ENCODE measurements at regions not wholly inside any gene's neighbourhood (a gene's known extent, or its start where the extent isn't known, plus 50 kb on each side); places are given as distances from the start of the nearest gene placed in this dataset.
"Not testable (repeated sequence)": the region's sequence is repeated elsewhere in the genome, so short reads cannot be mapped to it uniquely, and the experiment has no call there.

- DNase-seq: not testable (repeated sequence)
Observed at GRCh38 chr9:87049929-87050608, 102.8 kb upstream of the GAS1 start.

GRCh38 chr9:87054999-87055686 is 107.8 kb upstream of the GAS1 start:
- no peak for DNase-seq

DNA sequence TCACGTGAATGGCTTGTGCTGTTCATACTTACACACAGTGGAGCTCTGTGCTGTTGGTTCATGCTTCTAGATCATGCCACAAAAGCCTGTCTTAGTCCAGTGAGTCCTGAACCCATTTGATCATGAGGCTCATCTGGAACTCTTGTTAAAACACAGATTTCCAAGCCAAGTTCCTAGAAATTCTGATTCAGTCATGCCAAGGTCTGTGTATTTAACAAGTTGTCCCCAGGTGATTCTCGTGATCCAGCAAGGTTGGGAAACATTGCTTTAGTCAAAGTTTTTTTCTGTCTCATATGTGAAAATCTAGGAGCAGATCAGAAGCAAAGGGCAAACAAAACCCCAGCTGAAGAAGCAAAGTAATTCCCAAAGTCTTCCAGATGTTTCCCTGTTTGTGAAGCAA is 112.5 kb upstream of the GAS1 start:
- DNase-seq: no peak

DNA sequence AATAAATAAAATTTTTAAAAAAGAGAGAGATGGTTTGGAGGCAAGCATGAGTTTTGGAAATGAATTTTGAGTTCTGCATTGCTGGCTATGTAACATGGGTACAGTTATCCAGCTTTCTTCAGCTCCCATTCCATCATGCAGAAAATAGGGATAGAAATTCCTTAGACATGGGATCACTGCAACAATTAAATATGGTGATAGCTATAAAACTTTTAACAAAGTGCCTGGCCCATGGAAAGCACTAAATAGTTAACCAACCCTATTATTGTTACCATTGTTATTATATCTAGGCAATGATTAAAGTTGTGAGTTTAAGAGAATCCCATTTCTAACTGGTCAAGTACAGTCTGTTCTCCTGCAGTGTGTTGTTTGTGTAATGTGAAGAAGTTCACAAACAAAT is 115.4 kb upstream of the GAS1 start:
- DNase-seq: no peak

DNA sequence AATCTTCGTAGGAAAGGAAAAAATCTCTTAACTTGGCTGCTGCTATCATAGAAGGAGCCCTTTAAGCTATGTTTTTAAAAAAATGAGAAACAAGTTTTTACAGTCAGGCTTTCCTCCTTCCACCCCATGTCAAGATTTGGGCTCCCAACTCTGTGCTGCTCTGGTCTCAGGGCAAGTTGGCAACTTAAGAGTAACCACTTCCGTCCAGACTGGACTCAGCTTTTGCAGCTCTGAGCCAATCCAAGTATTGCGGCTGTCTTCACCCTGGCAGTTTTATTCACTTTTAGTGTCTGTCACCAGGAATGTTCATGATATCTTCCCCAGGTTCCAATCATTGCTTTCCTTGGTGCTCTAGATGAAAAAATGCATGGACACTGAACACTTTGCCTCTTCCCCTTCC is 115.9 kb upstream of the GAS1 start:
- DNase-seq: no peak

DNA sequence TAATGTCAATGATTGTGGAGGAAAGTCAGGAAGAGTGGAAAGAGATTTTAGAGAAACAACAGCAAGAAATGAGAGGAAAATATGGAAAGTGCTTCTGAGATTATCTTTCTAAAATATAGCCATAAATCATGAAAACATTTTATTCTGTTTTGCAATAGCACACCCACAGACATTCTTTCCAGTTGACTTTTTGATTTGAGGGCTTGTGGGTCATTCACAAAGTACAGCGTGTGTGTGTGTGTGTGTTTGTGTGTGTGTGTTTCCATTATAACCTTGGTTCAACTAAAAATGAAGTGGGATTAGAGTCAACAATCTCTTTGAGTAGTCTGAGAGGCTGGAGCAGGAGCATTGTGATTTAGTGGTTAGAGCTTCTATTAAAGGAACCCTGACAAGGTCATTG is 116.6 kb upstream of the GAS1 start:
- DNase-seq: no peak

DNA sequence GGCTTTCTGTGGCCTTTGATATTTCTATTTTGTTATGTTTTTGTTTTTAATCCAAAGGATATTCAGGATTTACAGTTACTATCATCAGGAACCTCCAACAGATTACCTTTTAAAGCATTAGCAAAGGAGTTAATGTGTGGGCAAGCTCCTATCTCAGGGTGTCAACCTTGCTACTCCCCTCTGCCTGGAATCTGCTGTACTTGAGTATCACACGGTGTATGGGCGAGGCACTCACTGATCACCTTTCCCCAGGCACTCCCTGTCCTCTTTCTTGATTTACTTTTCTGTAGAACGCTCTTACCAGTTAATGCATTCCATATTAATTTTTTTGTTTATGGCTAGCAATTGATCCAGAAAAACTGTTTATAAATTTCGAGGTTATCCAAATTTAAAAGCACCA is 117.0 kb upstream of the GAS1 start:
- no peak for DNase-seq

DNA sequence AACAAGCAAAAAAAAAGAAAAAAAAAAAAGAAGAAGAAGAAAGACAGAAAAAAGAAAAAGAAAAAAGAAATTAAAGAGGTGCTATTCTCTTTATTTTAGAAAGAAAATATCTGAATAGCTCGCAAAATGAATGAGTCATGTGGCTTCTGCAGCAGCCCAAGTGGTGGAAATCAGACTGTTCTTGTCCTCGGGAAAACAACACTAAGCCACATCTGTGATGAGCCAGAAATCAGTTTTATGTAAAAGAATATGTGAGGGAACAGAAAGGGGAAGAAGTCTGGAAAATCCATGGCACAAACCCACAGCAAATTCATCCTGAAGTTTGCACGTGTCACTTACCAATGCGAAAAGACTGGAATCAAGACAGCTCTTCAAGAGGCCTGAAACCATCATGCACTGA is 118.7 kb upstream of the GAS1 start:
- no peak for DNase-seq

- DNase-seq: no peak
Observed at GRCh38 chr9:87067426-87067825, 120.1 kb upstream of the GAS1 start.

GRCh38 chr9:87068177-87068840 is 121.0 kb upstream of the GAS1 start:
- no peak for DNase-seq

DNA sequence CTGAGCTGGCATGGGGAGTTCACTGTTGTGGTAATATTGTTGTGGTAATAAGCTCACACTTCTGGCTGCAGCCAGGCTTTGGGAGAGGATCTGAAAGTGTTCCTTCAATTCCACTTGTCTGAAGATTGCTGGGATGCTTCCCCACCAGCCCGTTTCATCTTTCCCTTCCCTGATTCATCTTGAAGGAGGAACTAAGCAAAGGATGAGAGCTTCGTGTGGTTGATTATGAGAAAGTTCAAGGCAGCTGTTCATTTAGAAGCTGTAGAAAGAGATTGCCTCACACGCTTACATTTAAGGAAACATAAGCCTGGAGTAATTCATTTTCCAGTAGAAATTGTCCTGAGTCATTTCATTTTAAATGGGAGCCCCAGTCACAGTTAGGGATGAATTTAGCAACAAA is 122.4 kb upstream of the GAS1 start:
- no peak for DNase-seq

DNA sequence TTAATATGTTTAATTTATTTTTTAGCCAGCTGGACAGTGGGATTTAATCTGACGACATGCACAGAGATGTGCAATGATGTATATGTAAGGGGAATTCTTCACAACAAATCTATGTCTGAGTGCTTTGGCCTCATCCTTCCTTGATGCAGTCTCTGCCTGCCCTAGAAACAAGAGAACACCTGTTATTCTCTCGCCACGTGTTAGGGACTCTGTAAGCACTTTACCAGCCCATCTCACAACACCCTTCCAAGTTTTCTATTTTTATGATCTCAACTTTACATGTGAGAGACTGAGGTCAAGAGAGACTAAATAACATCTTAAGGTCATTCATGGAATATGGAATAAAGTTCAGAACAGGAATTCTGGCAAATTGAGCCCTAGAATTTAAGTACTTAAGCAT is 123.0 kb upstream of the GAS1 start:
- no peak for DNase-seq

GRCh38 chr9:87071473-87071872 is 124.2 kb upstream of the GAS1 start:
- no peak for DNase-seq

GRCh38 chr9:87073692-87074091 is 126.4 kb upstream of the GAS1 start:
- no peak for DNase-seq

GRCh38 chr9:87075537-87075936 is 128.2 kb upstream of the GAS1 start:
- no peak for DNase-seq

GRCh38 chr9:87076825-87077224 is 129.5 kb upstream of the GAS1 start:
- no peak for DNase-seq

DNA sequence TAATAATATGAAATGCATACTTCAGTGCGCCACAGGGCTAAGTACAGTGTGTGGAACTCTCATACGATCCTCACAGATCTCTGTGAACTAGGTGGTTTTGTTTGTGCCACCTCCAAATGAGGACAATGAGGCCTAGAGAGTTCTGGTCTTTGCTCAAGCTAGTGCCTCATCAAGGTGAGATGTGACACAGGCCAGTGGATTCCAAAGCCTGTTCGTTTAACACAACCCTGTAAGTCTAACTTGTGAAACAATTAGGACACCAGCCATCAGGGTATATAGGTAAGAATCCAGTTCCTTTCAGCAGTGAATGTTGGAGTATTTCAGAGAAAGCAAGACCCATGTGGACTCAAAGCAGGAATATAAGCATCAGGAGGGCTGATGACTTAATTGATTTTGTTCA is 130.7 kb upstream of the GAS1 start:
- DNase-seq: no peak

DNA sequence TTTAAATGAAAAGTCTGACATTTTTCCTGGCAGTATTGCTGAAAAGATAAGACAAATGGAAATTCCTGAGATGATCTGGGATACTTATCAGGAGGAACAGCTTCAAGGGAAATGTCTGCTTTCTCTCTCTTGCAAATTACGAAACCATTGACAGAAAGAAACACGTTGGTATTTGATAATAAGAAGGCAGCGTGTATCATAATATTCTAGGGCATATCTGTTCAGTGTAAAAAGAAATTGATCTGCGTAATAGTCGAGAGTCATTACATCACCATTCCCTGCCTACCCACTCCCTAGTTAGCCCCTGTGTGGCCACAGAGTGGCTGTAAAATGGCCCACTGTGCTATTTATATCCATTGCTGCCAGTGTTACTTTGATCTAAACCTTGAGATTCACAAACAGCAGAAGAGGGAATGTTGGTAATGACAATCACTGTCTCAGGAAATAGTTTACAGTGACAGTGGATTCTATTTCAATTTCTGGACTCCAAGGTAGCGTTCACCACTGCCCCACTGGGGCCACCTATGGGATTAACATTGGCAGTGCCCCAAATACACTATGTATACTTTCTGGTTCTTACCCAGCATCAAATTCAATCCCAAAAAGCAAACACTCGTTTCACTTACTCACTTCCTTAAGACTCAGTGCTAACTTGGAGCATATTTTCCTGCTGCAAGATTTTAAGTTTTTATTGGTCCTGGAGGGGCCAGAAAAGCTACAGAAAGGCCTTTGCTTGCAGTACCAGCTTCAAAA is 133.4 kb upstream of the GAS1 start:
- DNase-seq: no peak

DNA sequence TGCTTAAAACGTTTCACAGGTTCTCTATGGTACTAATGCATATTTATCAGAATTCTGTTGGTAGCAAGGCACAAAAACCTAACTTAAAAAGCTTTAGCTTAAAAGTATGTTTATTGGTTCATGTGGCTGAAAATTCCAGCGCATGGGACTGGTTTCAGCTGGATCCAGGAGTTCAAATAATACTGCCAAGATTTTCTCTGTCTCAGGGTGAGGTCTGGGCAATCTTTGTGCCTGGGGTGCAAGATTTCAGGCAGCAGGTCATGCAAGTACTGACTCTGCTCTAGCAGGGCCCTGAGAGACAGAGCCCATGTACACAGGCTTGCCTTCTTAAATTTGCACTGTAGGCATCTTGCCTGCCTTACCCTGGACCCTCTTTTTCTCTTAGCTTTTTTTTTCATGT is 134.2 kb upstream of the GAS1 start:
- DNase-seq: no peak

DNA sequence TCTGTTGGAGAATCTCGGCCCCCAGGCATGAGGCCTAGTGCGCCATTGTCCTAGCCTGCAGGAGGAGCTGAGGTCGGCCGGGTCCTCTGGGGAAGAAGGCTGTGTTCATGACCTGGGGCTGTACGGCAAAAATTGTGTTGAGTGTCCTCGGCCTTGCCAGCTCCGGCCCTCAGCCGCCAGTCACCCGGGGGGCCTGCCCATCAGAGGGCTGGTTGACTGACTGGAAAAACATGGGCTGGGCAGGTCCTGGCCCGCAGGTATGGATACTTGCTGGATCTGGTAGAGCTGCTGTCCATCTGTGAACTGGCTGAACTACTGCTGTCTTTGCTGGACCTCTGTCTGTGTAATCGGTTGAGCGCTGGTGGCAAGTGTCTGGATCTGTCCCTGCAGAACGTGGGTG is 136.7 kb upstream of the GAS1 start:
- DNase-seq: no peak

GRCh38 chr9:87084407-87084806 is 137.1 kb upstream of the GAS1 start:
- DNase-seq: no peak

DNA sequence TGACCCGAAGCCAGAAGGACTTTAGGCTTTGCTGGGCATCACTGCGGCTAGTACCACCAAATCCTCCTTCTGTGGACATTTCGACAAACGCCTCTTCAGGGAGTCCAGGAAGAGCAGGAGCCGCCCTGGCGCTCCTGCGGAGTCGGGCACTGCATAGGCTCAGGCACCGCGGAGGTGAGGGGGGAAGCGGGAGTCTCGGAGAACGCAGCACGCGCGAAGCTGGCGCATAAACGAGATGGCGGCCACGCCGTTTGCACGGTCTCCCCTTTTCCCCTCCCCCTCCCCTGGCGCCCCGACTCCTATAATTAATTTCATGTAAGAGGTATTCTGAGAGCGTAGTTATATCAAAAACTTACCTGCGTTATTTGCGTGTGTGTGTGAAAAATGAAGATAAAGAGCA is 137.8 kb upstream of the GAS1 start:
- DNase-seq: no peak

DNA sequence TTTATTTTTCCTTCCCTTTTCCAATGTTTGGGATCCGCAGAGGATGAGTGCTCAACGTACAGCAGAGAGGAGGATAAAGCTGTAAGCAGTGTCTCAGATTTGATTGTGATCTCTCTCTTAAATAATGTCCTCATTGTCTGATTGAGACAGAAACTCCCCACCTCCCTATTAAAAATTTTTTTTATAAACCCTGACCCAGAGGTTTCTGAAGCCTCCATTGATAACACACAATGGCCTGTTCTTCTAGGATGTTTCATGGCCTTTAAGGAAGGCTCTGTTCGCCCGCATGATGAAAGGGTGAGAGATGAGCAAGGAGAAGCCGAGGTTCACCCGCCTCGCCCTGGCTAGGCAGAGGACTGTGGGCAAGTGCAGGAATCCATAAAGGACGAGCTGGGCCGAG is 138.2 kb upstream of the GAS1 start:
- DNase-seq: no peak

Measured in DMS 273 treated with DMSO at 0.1 percent for 48 hours (cell line).